Gastroesophageal sphincter (tissue), 4 donors: ENCODE measurements at regions not wholly inside any gene's neighbourhood (a gene's known extent, or its start where the extent isn't known, plus 50 kb on each side); places are given as distances from the start of the nearest gene placed in this dataset.
"Not testable (repeated sequence)": the region's sequence is repeated elsewhere in the genome, so short reads cannot be mapped to it uniquely, and the experiment has no call there.

Source experiments
- ATAC-seq: fragments of 150-250 bp; one replicate; pipeline ENCODE4 v1.9.1; 2016; ENCODE audit warnings: mild to moderate bottlenecking, moderate library complexity
- H3K27ac ChIP-seq, 4 donors: fragments of 200-600 bp; sonication (generic) in 3 of 4; 1 replicate in 3 of 4; 2 replicates in 1 of 4; pipeline ENCODE4 v1.5.1; 2016 to 2019
- H3K27me3 ChIP-seq: fragments of 200-600 bp; sonication (generic); one replicate; pipeline ENCODE4 v1.5.1; 2019
- H3K36me3 ChIP-seq, 2 donors: fragments of 200-600 bp; sonication (generic); one replicate each; pipeline ENCODE4 v1.5.1; 2019; ENCODE audit warnings: control low read depth in 1 of 2
- H3K4me1 ChIP-seq, 3 donors: fragments of 200-600 bp; sonication (generic); 1 replicate in 2 of 3; 2 replicates in 1 of 3; pipeline ENCODE4 v1.5.1; 2016 to 2019; ENCODE audit warnings: control low read depth in 2 of 3
- H3K4me3 ChIP-seq, 2 donors: fragments of 200-600 bp; sonication (generic); one replicate each; pipeline ENCODE4 v1.5.1; 2019; ENCODE audit warnings: mild to moderate bottlenecking in 1 of 2, moderate library complexity in 1 of 2
- H3K9me3 ChIP-seq, 3 donors: fragments of 200-600 bp; sonication (generic); one replicate each; pipeline ENCODE4 v1.5.1; 2017 to 2019; ENCODE audit warnings: control low read depth in 2 of 3
- EP300 ChIP-seq: sonication (generic); formaldehyde crosslinking; IDR thresholded peaks from one replicate; pipeline ENCODE4 v1.6.1; 2017; ENCODE audit warnings: antibody characterized with exemption, mild to moderate bottlenecking
- POLR2A ChIP-seq, 2 donors: fragments of 450-650 bp; IDR thresholded peaks; one replicate each; pipeline ENCODE4 v1.6.1; 2017; ENCODE audit warnings: antibody characterized with exemption in 2 of 2, mild to moderate bottlenecking in 2 of 2, moderate library complexity in 1 of 2
- POLR2AphosphoS5 ChIP-seq: sonication (generic); formaldehyde crosslinking; IDR thresholded peaks from one replicate; pipeline ENCODE4 v1.6.1; 2017; ENCODE audit warnings: antibody characterized with exemption
- WGBS, 2 donors: methylation state at CpG; one replicate each; pipeline ENCODE4 v1.1.5; 2018; ENCODE audit warnings: low coverage in 1 of 2; 5-methylcytosine and 5-hydroxymethylcytosine counted together
- TF ChIP-seq, protein P1 (sequence below), 4 experiments: fragments of 200-600 bp in 2 of 4; fragments of 450-650 bp in 2 of 4; sonication (generic) in 1 of 4; IDR thresholded peaks; one replicate each; pipeline ENCODE4 v1.5.1; 2017 to 2019; ENCODE audit warnings: antibody characterized with exemption in 4 of 4, mild to moderate bottlenecking in 2 of 4, moderate library complexity in 2 of 4

DNA sequence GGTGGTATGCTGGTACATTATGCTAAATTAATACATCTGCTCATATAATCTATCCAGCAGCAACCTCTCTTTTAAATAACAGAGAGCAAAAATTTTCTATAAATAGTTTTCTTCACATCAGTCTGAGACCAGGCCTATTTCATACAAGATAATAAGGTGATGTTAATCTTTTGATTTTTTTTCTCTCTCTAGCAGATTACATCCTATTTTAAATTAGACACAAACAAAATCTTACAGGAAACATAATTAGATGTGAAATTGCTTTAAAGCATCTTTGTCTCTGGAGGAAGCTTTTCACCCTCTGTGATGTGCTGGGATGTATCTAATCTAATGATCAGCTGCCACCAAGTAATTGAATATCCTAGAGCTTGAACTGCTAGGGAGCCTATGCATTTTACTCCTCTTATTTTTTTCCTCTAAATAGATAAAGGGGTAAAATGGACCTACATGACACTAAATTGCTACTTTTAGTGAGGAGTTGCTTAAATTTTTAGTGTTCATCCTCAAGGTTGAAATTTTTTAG, 165.5 kb downstream of the MANEA start:
- H3K9me3 ChIP-seq, result no peaks in the 10 kb centered on the region
- H3K27ac ChIP-seq, result no peak overlapping the region
- H3K27me3 ChIP-seq, result no peaks in the 10 kb centered on the region
- H3K4me3 ChIP-seq, result no peak overlapping the region
- no peak for ATAC-seq
- TF ChIP-seq, protein P1, sequence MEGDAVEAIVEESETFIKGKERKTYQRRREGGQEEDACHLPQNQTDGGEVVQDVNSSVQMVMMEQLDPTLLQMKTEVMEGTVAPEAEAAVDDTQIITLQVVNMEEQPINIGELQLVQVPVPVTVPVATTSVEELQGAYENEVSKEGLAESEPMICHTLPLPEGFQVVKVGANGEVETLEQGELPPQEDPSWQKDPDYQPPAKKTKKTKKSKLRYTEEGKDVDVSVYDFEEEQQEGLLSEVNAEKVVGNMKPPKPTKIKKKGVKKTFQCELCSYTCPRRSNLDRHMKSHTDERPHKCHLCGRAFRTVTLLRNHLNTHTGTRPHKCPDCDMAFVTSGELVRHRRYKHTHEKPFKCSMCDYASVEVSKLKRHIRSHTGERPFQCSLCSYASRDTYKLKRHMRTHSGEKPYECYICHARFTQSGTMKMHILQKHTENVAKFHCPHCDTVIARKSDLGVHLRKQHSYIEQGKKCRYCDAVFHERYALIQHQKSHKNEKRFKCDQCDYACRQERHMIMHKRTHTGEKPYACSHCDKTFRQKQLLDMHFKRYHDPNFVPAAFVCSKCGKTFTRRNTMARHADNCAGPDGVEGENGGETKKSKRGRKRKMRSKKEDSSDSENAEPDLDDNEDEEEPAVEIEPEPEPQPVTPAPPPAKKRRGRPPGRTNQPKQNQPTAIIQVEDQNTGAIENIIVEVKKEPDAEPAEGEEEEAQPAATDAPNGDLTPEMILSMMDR (IDR thresholded peaks at IDR 0.05), result no peak
- no peak for TF ChIP-seq POLR2AphosphoS5
- no peak for TF ChIP-seq POLR2A (IDR thresholded peaks at IDR 0.05)
- no peak for TF ChIP-seq EP300
- H3K4me1 ChIP-seq, result no peaks in the 10 kb centered on the region
- no peaks in the 10 kb centered on the region for H3K36me3 ChIP-seq

GRCh38 chr6:95743591-95743990, 166.3 kb downstream of the MANEA start:
- TF ChIP-seq POLR2AphosphoS5 (no peak), EP300 (no peak), POLR2A (IDR thresholded peaks at IDR 0.05) (no peak)
- TF ChIP-seq, protein P1 (IDR thresholded peaks at IDR 0.05), result no peak
- H3K36me3 ChIP-seq, result no peaks in the 10 kb centered on the region
- no peaks in the 10 kb centered on the region for H3K9me3 ChIP-seq
- H3K4me3 ChIP-seq, result no peak overlapping the region
- no peak for ATAC-seq
- H3K4me1 ChIP-seq, result no peaks in the 10 kb centered on the region
- no peak overlapping the region for H3K27ac ChIP-seq
- H3K27me3 ChIP-seq, result no peaks in the 10 kb centered on the region
- whole genome bisulfite sequencing, 2 donors, result 54 to 58% methylated on average over 4 of the region's 4 CpGs

DNA sequence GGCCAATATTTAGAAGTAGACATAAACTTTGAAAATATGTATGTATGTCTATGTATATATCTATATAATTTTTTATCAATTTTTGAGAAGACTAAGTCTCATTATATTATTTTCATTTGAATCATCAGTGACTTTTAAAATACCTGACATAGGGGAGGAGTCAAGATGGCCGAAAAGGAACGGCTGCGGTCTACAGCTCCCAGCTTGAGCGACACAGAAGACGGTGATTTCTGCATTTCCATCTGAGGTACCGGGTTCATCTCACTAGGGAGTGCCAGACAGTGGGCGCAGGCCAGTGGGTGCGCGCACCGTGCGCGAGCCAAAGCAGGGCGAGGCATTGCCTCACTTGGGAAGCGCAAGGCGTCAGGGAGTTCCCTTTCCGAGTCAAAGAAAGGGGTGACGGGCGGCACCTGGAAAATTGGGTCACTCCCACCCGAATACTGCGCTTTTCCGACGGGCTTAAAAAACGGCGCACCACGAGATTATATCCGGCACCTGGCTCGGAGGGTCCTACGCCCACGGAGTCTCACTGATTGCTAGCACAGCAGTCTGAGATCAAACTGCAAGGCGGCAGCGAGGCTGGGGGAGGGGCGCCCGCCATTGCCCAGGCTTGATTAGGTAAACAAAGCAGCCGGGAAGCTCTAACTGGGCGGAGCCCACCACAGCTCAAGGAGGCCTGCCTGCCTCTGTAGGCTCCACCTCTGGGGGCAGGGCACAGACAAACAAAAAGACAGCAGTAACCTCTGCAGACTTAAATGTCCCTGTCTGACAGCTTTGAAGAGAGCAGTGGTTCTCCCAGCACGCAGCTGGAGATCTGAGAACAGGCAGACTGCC, 181.1 kb downstream of the MANEA start:
- H3K9me3 ChIP-seq, H3K4me1 ChIP-seq, H3K36me3 ChIP-seq, H3K27me3 ChIP-seq, H3K27ac ChIP-seq, H3K4me3 ChIP-seq, ATAC-seq: not testable (repeated sequence)
- 82 to 92% methylated on average over 6 to 7 of the region's 36 CpGs for WGBS, 2 donors

GRCh38 chr6:95767897-95768463, 190.6 kb downstream of the MANEA start:
- TF ChIP-seq EP300, result no peak
- Histone ChIP-seq H3K4me3 (no peak overlapping the region), H3K9me3 (no peaks in the 10 kb centered on the region), H3K36me3 (no peaks in the 10 kb centered on the region), H3K27ac (no peak overlapping the region), H3K4me1 (no peaks in the 10 kb centered on the region), H3K27me3 (no peaks in the 10 kb centered on the region)
- 41 to 70% methylated on average over 4 of the region's 4 CpGs for WGBS, 2 donors
- ATAC-seq, result no peak

DNA sequence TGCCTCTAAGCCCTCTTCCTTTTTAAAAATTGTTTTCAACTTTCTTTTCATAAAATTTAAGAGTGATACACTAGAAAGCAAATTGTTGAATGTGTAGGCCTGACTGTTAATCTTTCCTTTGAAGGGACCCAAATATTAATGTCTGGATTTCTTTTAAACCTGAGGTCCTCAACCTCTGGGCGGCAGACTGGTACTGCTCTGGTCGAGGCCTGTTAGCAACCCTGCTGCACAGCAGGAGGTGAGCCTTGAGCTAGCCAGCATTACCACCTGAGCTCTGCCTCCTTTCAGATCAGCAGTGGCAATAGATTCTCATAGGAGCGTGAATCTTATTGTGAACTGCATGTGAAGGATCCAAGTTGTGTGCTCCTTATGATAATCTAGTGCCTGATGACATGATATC, 191.2 kb downstream of the MANEA start:
- Histone ChIP-seq H3K27me3 (no peaks in the 10 kb centered on the region), H3K36me3 (no peaks in the 10 kb centered on the region), H3K9me3 (no peaks in the 10 kb centered on the region), H3K4me1 (no peaks in the 10 kb centered on the region), H3K4me3 (no peak overlapping the region), H3K27ac (no peak overlapping the region)
- WGBS, 2 donors, result 8 to 37% methylated on average over 3 of the region's 3 CpGs
- TF ChIP-seq POLR2AphosphoS5 (no peak), EP300 (no peak), POLR2A (IDR thresholded peaks at IDR 0.05) (no peak)
- TF ChIP-seq, protein P1 (IDR thresholded peaks at IDR 0.05), result no peak
- ATAC-seq, result no peak

- H3K4me1 ChIP-seq, result no peaks in the 10 kb centered on the region
- no peaks in the 10 kb centered on the region for H3K9me3 ChIP-seq
- no peaks in the 10 kb centered on the region for H3K36me3 ChIP-seq
- TF ChIP-seq POLR2A (IDR thresholded peaks at IDR 0.05) (no peak), POLR2AphosphoS5 (no peak), EP300 (no peak)
- TF ChIP-seq, protein P1 (IDR thresholded peaks at IDR 0.05), result no peak
- H3K4me3 ChIP-seq, result no peak overlapping the region
- no peak overlapping the region for H3K27ac ChIP-seq
- no peaks in the 10 kb centered on the region for H3K27me3 ChIP-seq
- no peak for ATAC-seq
- WGBS, 2 donors, result 81 to 93% methylated on average over 2 of the region's 2 CpGs
Observed at GRCh38 chr6:95777338-95777737, 200.0 kb downstream of the MANEA start.
